H1 (cell line): ENCODE measurements at regions not wholly inside any gene's neighbourhood (a gene's known extent, or its start where the extent isn't known, plus 50 kb on each side); places are given as distances from the start of the nearest gene placed in this dataset.

Experiments used
- BRCA1 ChIP-seq: IDR thresholded peaks from 2 replicates; pipeline ENCODE4 v1.6.1; 2012; ENCODE audit warnings: low read depth, low read length, improper control_type of control experiment
- CHD2 ChIP-seq: IDR thresholded peaks from 2 replicates; pipeline ENCODE4 v1.6.1; 2012; ENCODE audit warnings: low read length, improper control_type of control experiment
- CTBP2 ChIP-seq: IDR thresholded peaks from 2 replicates; pipeline ENCODE4 v1.7.0; 2011; ENCODE audit warnings: borderline replicate concordance, mild to moderate bottlenecking, moderate library complexity, mixed read lengths, low read length; ENCODE audit not compliant: insufficient read depth, insufficient read length
- EGR1 ChIP-seq: IDR thresholded peaks from 2 replicates; pipeline ENCODE4 v1.6.1; 2011; ENCODE audit warnings: low read depth, low read length, borderline replicate concordance
- RFX5 ChIP-seq: IDR thresholded peaks from 2 replicates; pipeline ENCODE4 v1.6.1; 2011; ENCODE audit warnings: low read depth, low read length, improper control_type of control experiment, borderline replicate concordance
- SP4 ChIP-seq: IDR thresholded peaks from 2 replicates; pipeline ENCODE4 v1.6.1; 2012; ENCODE audit warnings: low read length, inconsistent platforms
- TF ChIP-seq, protein P1 (sequence below): IDR thresholded peaks from 2 replicates; pipeline ENCODE4 v1.6.1; 2012; ENCODE audit warnings: inconsistent platforms
- TF ChIP-seq, protein P2 (sequence below): IDR thresholded peaks from 2 replicates; pipeline ENCODE4 v1.6.1; 2011; ENCODE audit warnings: low read depth, mild to moderate bottlenecking, low read length; ENCODE audit not compliant: insufficient read depth

DNA sequence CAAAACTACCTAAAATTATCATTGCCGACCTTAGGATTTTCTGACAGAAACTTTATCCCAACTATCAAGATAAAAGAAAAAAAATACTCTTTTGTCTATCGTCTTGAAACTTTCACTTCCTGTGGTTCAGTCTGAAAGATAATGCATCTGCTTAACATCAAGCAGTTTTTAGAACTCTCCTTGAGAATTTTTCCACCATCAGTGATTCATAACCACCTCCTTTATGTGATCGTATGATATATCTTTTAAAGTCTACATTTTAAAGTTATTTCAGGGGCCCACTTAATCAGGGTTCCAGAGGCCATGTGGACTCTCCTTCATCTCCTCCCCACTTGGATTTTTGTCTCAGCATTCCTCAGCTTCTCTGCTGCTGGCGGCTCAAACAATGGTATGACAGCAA, 272.8 kb upstream of the TENM3 start (continued):
- TF ChIP-seq, protein P1, sequence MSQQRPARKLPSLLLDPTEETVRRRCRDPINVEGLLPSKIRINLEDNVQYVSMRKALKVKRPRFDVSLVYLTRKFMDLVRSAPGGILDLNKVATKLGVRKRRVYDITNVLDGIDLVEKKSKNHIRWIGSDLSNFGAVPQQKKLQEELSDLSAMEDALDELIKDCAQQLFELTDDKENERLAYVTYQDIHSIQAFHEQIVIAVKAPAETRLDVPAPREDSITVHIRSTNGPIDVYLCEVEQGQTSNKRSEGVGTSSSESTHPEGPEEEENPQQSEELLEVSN = no peak
- TF ChIP-seq EGR1 (no peak), BRCA1 (no peak), CHD2 (no peak), RFX5 (no peak), CTBP2 (no peak), SP4 (no peak)
- TF ChIP-seq, protein P2, sequence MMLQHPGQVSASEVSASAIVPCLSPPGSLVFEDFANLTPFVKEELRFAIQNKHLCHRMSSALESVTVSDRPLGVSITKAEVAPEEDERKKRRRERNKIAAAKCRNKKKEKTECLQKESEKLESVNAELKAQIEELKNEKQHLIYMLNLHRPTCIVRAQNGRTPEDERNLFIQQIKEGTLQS = no peak
